ENCODE measurements at regions not wholly inside any gene's neighbourhood (a gene's known extent, or its start where the extent isn't known, plus 50 kb on each side); places are given as distances from the start of the nearest gene placed in this dataset.

DNA sequence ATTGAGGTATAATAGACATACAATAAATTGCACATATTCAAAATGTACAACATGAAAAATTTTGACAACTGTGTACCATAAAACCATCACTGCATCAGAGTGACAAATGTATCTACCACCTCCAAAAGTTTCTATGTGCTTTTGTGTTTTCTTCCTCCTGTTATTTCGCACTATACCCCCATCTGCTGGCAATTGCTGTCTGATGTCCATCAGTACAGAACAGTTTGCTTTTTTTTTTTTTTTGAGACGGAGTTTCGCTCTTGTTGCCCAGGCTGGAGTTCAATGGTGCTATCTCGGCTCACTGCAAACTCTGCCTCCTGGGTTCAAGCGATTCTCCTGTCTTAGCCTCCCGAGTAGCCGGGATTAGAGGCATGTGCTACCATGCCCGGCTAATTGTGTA, 154.3 kb upstream of the GIMD1 start:
- H3K4me3 ChIP-seq (ENCODE audit: low read depth, low read length) = no peak overlapping the region
- TF ChIP-seq CTCF (IDR thresholded peaks at IDR 0.05; ENCODE audit: insufficient read depth, low read length, poor library complexity, severe bottlenecking) = no peak
- no peak for DNase-seq (ENCODE audit: low read depth)
- no peaks in the 10 kb centered on the region for H3K36me3 ChIP-seq (ENCODE audit: control insufficient read depth, insufficient read depth, low read length)
- no peaks in the 10 kb centered on the region for H3K27me3 ChIP-seq (ENCODE audit: control insufficient read depth, insufficient read depth, low read length)

DNA sequence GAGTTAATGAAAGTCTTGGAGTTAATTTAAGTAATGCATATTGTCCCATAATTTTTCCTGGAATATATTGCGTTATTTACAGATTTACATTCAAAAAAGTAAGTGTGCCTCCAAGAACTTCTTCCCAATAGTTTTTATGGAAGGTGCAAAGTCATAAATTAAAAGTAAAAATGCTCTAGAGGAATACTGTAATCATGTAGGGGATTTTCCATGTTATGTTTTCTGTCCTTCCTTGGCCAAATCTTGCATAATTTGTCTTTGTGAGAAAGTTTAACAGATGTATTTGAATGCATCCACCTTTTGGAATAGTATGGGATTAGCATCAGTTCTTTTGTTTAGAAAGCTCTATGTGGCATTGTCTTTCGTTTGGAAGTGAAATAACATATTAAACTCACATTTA, 144.1 kb upstream of the GIMD1 start:
- no peaks in the 10 kb centered on the region for H3K36me3 ChIP-seq (ENCODE audit: control insufficient read depth, insufficient read depth, low read length)
- no peak overlapping the region for H3K4me3 ChIP-seq (ENCODE audit: low read depth, low read length)
- TF ChIP-seq CTCF (IDR thresholded peaks at IDR 0.05; ENCODE audit: insufficient read depth, low read length, poor library complexity, severe bottlenecking) = no peak
- DNase-seq (ENCODE audit: low read depth) = no peak
- H3K27me3 ChIP-seq (ENCODE audit: control insufficient read depth, insufficient read depth, low read length) = no peaks in the 10 kb centered on the region

DNA sequence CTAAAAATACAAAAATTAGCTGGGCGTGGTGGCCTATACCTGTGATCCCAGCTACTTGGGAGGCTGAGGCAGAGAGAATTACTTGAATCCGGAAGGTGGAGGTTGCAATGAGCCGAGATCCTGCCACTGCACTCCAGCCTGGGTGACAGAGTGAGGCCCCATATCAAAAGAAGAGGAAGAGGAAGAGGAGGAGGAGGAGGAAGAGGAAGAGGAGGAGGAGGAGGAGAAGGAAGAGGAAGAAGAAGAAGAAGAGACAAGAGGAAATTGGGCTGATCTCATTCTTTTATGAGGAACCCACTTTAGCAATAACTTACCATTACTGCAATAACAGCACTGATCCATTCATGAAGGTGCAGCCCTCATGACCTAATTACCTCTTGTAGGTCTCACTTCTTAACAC, 138.9 kb upstream of the GIMD1 start:
- TF ChIP-seq CTCF (IDR thresholded peaks at IDR 0.05; ENCODE audit: insufficient read depth, low read length, poor library complexity, severe bottlenecking) = no peak
- Histone ChIP-seq H3K27me3 (ENCODE audit: control insufficient read depth, insufficient read depth, low read length) (no peaks in the 10 kb centered on the region), H3K4me3 (ENCODE audit: low read depth, low read length) (no peak overlapping the region), H3K36me3 (ENCODE audit: control insufficient read depth, insufficient read depth, low read length) (no peaks in the 10 kb centered on the region)
- DNase-seq (ENCODE audit: low read depth) = no peak

DNA sequence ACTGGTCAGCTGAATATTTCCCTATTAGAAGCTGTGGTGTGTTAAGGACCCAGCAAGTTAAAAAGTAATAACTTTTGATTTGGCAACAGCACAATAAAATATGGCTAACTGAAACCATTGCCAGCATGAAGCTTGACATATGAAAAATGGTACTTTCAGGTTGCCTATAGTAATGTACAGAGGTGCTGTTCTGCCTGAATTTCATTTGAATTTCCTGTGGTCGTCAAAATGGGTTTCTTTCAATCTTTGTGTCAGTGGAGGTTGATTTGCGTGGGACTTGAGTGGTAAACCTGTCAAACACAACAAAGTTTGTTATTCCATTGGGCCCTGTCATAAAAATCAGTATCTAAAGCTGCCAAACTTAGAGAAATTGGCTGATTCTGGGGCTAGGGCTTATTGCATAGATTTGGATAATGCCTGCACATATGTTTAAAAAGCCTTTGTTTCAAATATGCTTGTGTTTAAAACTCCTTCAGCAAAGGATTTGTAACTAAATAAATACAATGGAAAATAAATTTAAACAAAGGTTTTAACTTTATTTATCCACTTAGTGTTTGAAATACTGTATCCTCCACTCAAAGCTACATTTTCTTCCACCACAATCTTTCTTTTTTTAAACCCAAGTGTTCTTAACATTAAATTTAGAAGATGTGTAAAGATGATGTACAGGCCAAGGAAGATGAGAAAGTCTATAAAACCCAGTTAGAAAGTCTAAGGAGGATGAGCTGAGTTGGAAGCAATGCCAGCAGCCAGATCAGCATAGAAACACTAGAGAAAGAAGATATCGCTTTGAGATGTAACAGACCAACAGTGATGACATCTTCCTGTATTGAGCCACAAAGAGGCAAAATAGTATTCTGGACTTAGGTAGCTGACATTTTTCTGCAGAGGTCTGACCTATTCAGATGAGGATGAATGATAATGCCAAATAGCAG, 134.8 kb upstream of the GIMD1 start:
- Histone ChIP-seq H3K27me3 (ENCODE audit: control insufficient read depth, insufficient read depth, low read length) (no peaks in the 10 kb centered on the region), H3K36me3 (ENCODE audit: control insufficient read depth, insufficient read depth, low read length) (no peaks in the 10 kb centered on the region), H3K4me3 (ENCODE audit: low read depth, low read length) (no peak overlapping the region)
- DNase-seq (ENCODE audit: low read depth) = no peak
- no peak for TF ChIP-seq CTCF (IDR thresholded peaks at IDR 0.05; ENCODE audit: insufficient read depth, low read length, poor library complexity, severe bottlenecking)

- peak; percentile 14 for DNase-seq (ENCODE audit: low read depth)
- no peaks in the 10 kb centered on the region for H3K27me3 ChIP-seq (ENCODE audit: control insufficient read depth, insufficient read depth, low read length)
- no peak overlapping the region for H3K4me3 ChIP-seq (ENCODE audit: low read depth, low read length)
- no peaks in the 10 kb centered on the region for H3K36me3 ChIP-seq (ENCODE audit: control insufficient read depth, insufficient read depth, low read length)
- peak; percentile 83 for TF ChIP-seq CTCF (IDR thresholded peaks at IDR 0.05; ENCODE audit: insufficient read depth, low read length, poor library complexity, severe bottlenecking)
Measured at GRCh38 chr4:106502106-106502699, 133.6 kb upstream of the GIMD1 start.
